Vagina (tissue), 2 donors: ENCODE measurements at regions not wholly inside any gene's neighbourhood (a gene's known extent, or its start where the extent isn't known, plus 50 kb on each side); places are given as distances from the start of the nearest gene placed in this dataset.

Experiments
- DNase-seq, 2 donors: peaks; one replicate each; pipeline ENCODE4 v3.0.0-alpha.2; 2017; ENCODE audit errors: extremely low spot score in 2 of 2
- H3K27ac ChIP-seq: fragments of 200-600 bp; sonication (generic); one replicate; pipeline ENCODE4 v1.5.1; 2019
- H3K27me3 ChIP-seq: fragments of 200-600 bp; sonication (generic); one replicate; pipeline ENCODE4 v1.5.1; 2019
- H3K36me3 ChIP-seq, 2 donors: fragments of 200-600 bp; sonication (generic); one replicate each; pipeline ENCODE4 v1.5.1; 2017 to 2019
- H3K4me1 ChIP-seq: fragments of 200-600 bp; sonication (generic); one replicate; pipeline ENCODE4 v1.5.1; 2019
- H3K4me3 ChIP-seq, 2 donors: fragments of 200-600 bp; sonication (generic); 1 replicate in 1 of 2; 2 replicates in 1 of 2; pipeline ENCODE4 v1.5.1; 2016 to 2019
- H3K9me3 ChIP-seq: fragments of 200-600 bp; sonication (generic); one replicate; pipeline ENCODE4 v1.5.1; 2019
- CTCF ChIP-seq, 3 experiments: fragments of 450-650 bp in 2 of 3; fragments of 200-600 bp in 1 of 3; sonication (generic) in 1 of 3; IDR thresholded peaks; one replicate each; pipeline ENCODE4 v1.5.1; 2017 to 2019; ENCODE audit warnings: antibody characterized with exemption in 3 of 3, mild to moderate bottlenecking in 2 of 3, moderate library complexity in 2 of 3
- POLR2A ChIP-seq, 2 donors: fragments of 450-650 bp; IDR thresholded peaks; one replicate each; pipeline ENCODE4 v1.6.1; 2017; ENCODE audit warnings: antibody characterized with exemption in 2 of 2, mild to moderate bottlenecking in 2 of 2, moderate library complexity in 2 of 2
- POLR2AphosphoS5 ChIP-seq, 2 donors: sonication (generic); formaldehyde crosslinking; IDR thresholded peaks; one replicate each; pipeline ENCODE4 v1.9.0; 2017; ENCODE audit warnings: antibody characterized with exemption in 2 of 2, mild to moderate bottlenecking in 2 of 2, low read depth in 1 of 2; ENCODE audit not compliant: insufficient read depth in 1 of 2
- intact Hi-C: fragments of 100-400 bp; cut with DNase I; formaldehyde crosslinking; loops from one replicate; pipeline ENCODE4 v1.15.1; 2023

DNA sequence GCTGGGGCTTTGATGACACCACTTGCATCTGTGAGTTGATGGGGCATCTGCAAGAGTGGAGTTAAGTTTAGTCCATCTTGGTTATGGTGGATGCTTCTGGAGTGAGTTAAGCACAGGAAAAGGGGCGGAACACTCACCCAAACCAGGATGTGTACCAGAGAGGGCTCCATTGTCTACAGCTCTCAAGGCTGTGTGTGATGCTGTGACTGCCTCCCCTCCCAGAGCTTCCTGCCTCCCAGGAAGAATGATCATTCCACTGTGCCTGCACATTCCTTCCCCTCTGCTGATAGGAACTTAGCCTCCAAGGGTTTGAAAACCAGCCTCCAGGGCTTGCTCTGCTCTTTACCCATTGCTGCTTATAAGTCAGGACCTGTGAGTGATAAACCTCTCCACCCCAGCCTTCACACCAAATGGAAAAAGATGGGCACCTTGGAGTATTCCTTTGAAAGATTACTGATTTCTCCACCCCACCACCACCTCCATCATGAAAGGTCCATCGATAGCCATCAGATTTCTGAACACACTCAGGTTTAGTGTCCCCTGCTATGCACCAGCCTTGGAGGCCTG is 160.1 kb upstream of the SPRY4 start:
- TF ChIP-seq POLR2A (IDR thresholded peaks at IDR 0.05) (no peak), CTCF (IDR thresholded peaks at IDR 0.05) (no peak), POLR2AphosphoS5 (IDR thresholded peaks at IDR 0.05; ENCODE audit: insufficient read depth in 1 of 2, low read depth in 1 of 2) (no peak)
- Histone ChIP-seq H3K4me1 (no peaks in the 10 kb centered on the region), H3K27me3 (no peaks in the 10 kb centered on the region), H3K9me3 (no peaks in the 10 kb centered on the region), H3K36me3 (no peaks in the 10 kb centered on the region), H3K27ac (no peak overlapping the region), H3K4me3 (no peak overlapping the region)
- intact Hi-C loops = no loop called here
- DNase-seq = no peak

GRCh38 chr5:142482207-142482606 is 157.4 kb upstream of the SPRY4 start:
- DNase-seq = no peak
- Histone ChIP-seq H3K36me3 (no peaks in the 10 kb centered on the region), H3K27me3 (no peaks in the 10 kb centered on the region), H3K27ac (no peak overlapping the region), H3K4me3 (no peak overlapping the region), H3K9me3 (no peaks in the 10 kb centered on the region), H3K4me1 (no peaks in the 10 kb centered on the region)
- intact Hi-C loops = no loop called here
- TF ChIP-seq POLR2AphosphoS5 (IDR thresholded peaks at IDR 0.05; ENCODE audit: insufficient read depth in 1 of 2, low read depth in 1 of 2) (no peak), CTCF (IDR thresholded peaks at IDR 0.05) (no peak), POLR2A (IDR thresholded peaks at IDR 0.05) (no peak)

DNA sequence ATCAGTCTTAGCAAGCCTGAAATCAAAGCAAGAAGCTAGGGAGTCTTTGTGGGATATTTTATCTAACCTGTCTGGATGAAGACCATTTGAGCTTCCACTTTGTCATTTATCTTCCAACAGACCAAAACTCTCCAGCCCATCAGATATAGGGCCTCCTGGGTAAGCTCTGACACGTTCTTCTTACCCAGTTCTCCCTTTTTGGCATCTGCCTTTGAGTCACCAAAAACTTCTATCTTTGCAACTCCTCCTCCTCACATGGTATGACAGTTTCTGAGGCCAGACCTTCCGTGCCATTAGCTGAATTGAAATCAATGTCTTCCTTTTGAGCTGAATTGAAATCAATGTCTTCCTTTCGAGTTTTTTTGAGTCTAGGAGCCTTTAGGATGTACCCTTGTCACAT is 156.6 kb upstream of the SPRY4 start:
- Histone ChIP-seq H3K27ac (no peak overlapping the region), H3K36me3 (no peaks in the 10 kb centered on the region), H3K9me3 (no peaks in the 10 kb centered on the region), H3K27me3 (no peaks in the 10 kb centered on the region), H3K4me1 (no peaks in the 10 kb centered on the region), H3K4me3 (no peak overlapping the region)
- intact Hi-C loops = no loop called here
- DNase-seq = no peak
- TF ChIP-seq POLR2A (IDR thresholded peaks at IDR 0.05) (no peak), CTCF (IDR thresholded peaks at IDR 0.05) (no peak), POLR2AphosphoS5 (IDR thresholded peaks at IDR 0.05; ENCODE audit: insufficient read depth in 1 of 2, low read depth in 1 of 2) (no peak)

DNA sequence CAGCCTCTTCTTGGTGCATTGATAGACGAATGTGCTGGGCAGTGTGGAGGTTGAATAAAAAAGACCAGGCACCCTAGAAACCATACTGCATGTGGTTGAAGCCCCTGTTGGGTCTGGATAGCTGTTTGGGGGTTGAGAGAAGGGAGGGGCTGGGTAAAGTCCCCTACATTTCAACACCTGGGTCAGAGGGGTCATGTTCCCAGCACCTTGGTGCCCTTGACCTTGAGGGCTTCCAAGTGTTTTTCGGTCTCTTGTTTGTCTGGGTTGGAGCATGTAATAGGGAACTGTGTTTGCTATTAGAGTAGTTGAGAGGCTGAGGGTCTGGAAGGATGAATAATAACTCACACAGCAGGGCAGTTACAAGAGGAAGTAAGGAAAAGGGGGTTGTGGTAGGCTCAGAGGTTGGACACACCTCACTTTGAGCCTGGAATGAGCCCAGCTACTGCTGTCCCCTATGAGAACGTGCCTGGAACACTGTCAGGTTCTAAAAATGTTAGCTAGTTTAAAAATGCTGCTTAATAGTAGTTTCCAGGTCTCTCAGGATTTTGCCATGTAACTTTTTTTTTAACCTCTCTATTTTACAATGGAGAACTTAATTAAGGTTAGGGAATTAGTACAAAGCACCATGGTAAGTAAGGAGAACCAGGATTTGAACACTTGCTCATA is 155.2 kb upstream of the SPRY4 start:
- no peak for TF ChIP-seq CTCF (IDR thresholded peaks at IDR 0.05)
- Histone ChIP-seq H3K4me1 (no peaks in the 10 kb centered on the region), H3K27me3 (no peaks in the 10 kb centered on the region), H3K36me3 (no peaks in the 10 kb centered on the region), H3K9me3 (no peaks in the 10 kb centered on the region), H3K27ac (no peak overlapping the region), H3K4me3 (no peak overlapping the region)
- intact Hi-C loops = no loop called here
- no peak for DNase-seq

GRCh38 chr5:142479150-142479549 is 154.3 kb upstream of the SPRY4 start:
- intact Hi-C loops = no loop called here
- Histone ChIP-seq H3K4me3 (no peak overlapping the region), H3K36me3 (no peaks in the 10 kb centered on the region), H3K4me1 (no peaks in the 10 kb centered on the region), H3K9me3 (no peaks in the 10 kb centered on the region), H3K27me3 (no peaks in the 10 kb centered on the region), H3K27ac (no peak overlapping the region)
- TF ChIP-seq POLR2AphosphoS5 (IDR thresholded peaks at IDR 0.05; ENCODE audit: insufficient read depth in 1 of 2, low read depth in 1 of 2) (no peak), POLR2A (IDR thresholded peaks at IDR 0.05) (no peak), CTCF (IDR thresholded peaks at IDR 0.05) (no peak)
- DNase-seq = no peak
